Naive thymus-derived CD4-positive, alpha-beta T cell (primary cell): ENCODE measurements at regions not wholly inside any gene's neighbourhood (a gene's known extent, or its start where the extent isn't known, plus 50 kb on each side); places are given as distances from the start of the nearest gene placed in this dataset.

Experiments used
- ATAC-seq: fragments of 150-1000 bp; cut with Tn5 transposase; 2 replicates; pipeline ENCODE4 v1.10.0; 2021; ENCODE audit warnings: mild to moderate bottlenecking, moderate library complexity
- CTCF ChIA-PET: fragments of 350-600 bp; sonication (Branson Sonifier 250); formaldehyde crosslinking; loops from one replicate; lab custom pipeline; 2021; ENCODE audit warnings: antibody characterized with exemption; lab: Charles Lee
- POLR2A ChIA-PET: fragments of 350-600 bp; sonication (Branson Sonifier 250); formaldehyde crosslinking; loops from one replicate; lab custom pipeline; 2021; ENCODE audit warnings: antibody characterized with exemption, inconsistent platforms; lab: Charles Lee
- DNase-seq, 9 donors: peaks; one replicate each; pipeline versions ENCODE4 v3.0.0 to v3.0.0-alpha.2; 2020 to 2022; ENCODE audit warnings: mixed read lengths in 1 of 9
- H3K27ac ChIP-seq: one replicate; pipeline ENCODE4 v1.7.0; 2013; ENCODE audit warnings: mild to moderate bottlenecking, low read depth, low read length, moderate library complexity
- H3K27me3 ChIP-seq, 2 donors: one replicate each; pipeline ENCODE4 v1.7.0; 2013; ENCODE audit warnings: low read length in 2 of 2, mild to moderate bottlenecking in 2 of 2, moderate library complexity in 2 of 2; ENCODE audit not compliant: control insufficient read depth in 2 of 2, insufficient read depth in 2 of 2
- H3K36me3 ChIP-seq, 3 experiments: 1 replicate in 2 of 3; 2 replicates in 1 of 3; pipeline ENCODE4 v1.7.0; 2013; ENCODE audit warnings: low read length in 3 of 3, mild to moderate bottlenecking in 3 of 3, moderate library complexity in 1 of 3; ENCODE audit not compliant: insufficient read depth in 3 of 3, control insufficient read depth in 2 of 3
- H3K4me1 ChIP-seq, 2 donors: one replicate each; pipeline ENCODE4 v1.7.0; 2013; ENCODE audit warnings: low read length in 2 of 2, mild to moderate bottlenecking in 2 of 2, moderate library complexity in 1 of 2; ENCODE audit not compliant: control insufficient read depth in 2 of 2, insufficient read depth in 2 of 2
- H3K4me3 ChIP-seq: 2 replicates; pipeline ENCODE4 v1.7.0; 2013; ENCODE audit warnings: mild to moderate bottlenecking, low read length
- H3K9me3 ChIP-seq, 3 experiments: 1 replicate in 2 of 3; 2 replicates in 1 of 3; pipeline ENCODE4 v1.7.0; 2013; ENCODE audit warnings: low read length in 3 of 3; ENCODE audit not compliant: control insufficient read depth in 2 of 3
- H3K27ac Mint-ChIP-seq, 9 donors: one replicate each; pipeline ENCODE4 v1.8.0; 2020 to 2022; ENCODE audit warnings: mixed read lengths in 9 of 9, mild to moderate bottlenecking in 8 of 9, moderate library complexity in 5 of 9, inconsistent platforms in 2 of 9
- H3K27me3 Mint-ChIP-seq, 5 donors: one replicate each; pipeline ENCODE4 v1.8.0; 2021 to 2022; ENCODE audit warnings: mixed read lengths in 5 of 5, mild to moderate bottlenecking in 1 of 5
- H3K36me3 Mint-ChIP-seq, 5 donors: one replicate each; pipeline ENCODE4 v1.8.0; 2020 to 2022; ENCODE audit warnings: mixed read lengths in 5 of 5, mild to moderate bottlenecking in 3 of 5, inconsistent platforms in 1 of 5
- H3K4me1 Mint-ChIP-seq, 7 donors: one replicate each; pipeline ENCODE4 v1.8.0; 2020 to 2022; ENCODE audit warnings: mixed read lengths in 7 of 7, mild to moderate bottlenecking in 3 of 7, inconsistent platforms in 1 of 7
- H3K4me3 Mint-ChIP-seq, 10 donors: one replicate each; pipeline ENCODE4 v1.8.0; 2020 to 2022; ENCODE audit warnings: mild to moderate bottlenecking in 10 of 10, mixed read lengths in 10 of 10, moderate library complexity in 6 of 10, inconsistent platforms in 2 of 10
- H3K9me3 Mint-ChIP-seq, 11 donors: one replicate each; pipeline ENCODE4 v1.8.0; 2020 to 2022; ENCODE audit warnings: mixed read lengths in 11 of 11, mild to moderate bottlenecking in 4 of 11, inconsistent platforms in 1 of 11, moderate library complexity in 1 of 11
- intact Hi-C, 2 donors: fragments of 100-400 bp; cut with micrococcal nuclease; formaldehyde crosslinking; loops; one replicate each; pipeline ENCODE4 v1.15.1; 2023

GRCh38 chr9:1871626-1872419, 143.3 kb upstream of the SMARCA2 start:
- no peaks in the 10 kb centered on the region for H3K4me1 ChIP-seq
- peaks cover 0 to 17% (median 0%) of the 10 kb centered on the region in 7 donors for H3K4me1 Mint-ChIP-seq
- H3K4me3 ChIP-seq: no peak overlapping the region
- ChIA-PET CTCF (no interaction called here), POLR2A (no interaction called here)
- H3K27me3 Mint-ChIP-seq: peaks cover 0 to 28% (median 0%) of the 10 kb centered on the region in 5 donors
- no peak overlapping the region for H3K27ac ChIP-seq
- H3K27me3 ChIP-seq: no peaks in the 10 kb centered on the region
- intact Hi-C loops: no loop called here
- no peak overlapping the region for H3K27ac Mint-ChIP-seq
- H3K36me3 ChIP-seq: no peaks in the 10 kb centered on the region
- no peak for ATAC-seq
- H3K4me3 Mint-ChIP-seq: no peak overlapping the region
- no peaks in the 10 kb centered on the region for H3K9me3 Mint-ChIP-seq
- DNase-seq: no peak
- no peaks in the 10 kb centered on the region for H3K9me3 ChIP-seq
- no peaks in the 10 kb centered on the region for H3K36me3 Mint-ChIP-seq

GRCh38 chr9:1875251-1875851, 139.8 kb upstream of the SMARCA2 start:
- no peak overlapping the region for H3K4me3 ChIP-seq
- intact Hi-C loops: no loop called here
- H3K4me1 ChIP-seq: no peaks in the 10 kb centered on the region
- H3K4me3 Mint-ChIP-seq: no peak overlapping the region
- no peak for DNase-seq
- no peaks in the 10 kb centered on the region for H3K36me3 ChIP-seq
- no peak overlapping the region for H3K27ac Mint-ChIP-seq
- H3K27me3 Mint-ChIP-seq: peaks cover 0 to 12% (median 0%) of the 10 kb centered on the region in 5 donors
- H3K27me3 ChIP-seq: no peaks in the 10 kb centered on the region
- H3K27ac ChIP-seq: no peak overlapping the region
- no peaks in the 10 kb centered on the region for H3K9me3 Mint-ChIP-seq
- ChIA-PET POLR2A (interaction anchor here (0.6 kb wide), 1 partner anchor 258 kb away, joined by 4 read pairs; no protein-coding TSS in a partner anchor), CTCF (no interaction called here)
- no peaks in the 10 kb centered on the region for H3K36me3 Mint-ChIP-seq
- no peak for ATAC-seq
- H3K4me1 Mint-ChIP-seq: peaks cover 0 to 23% (median 0%) of the 10 kb centered on the region in 7 donors
- no peaks in the 10 kb centered on the region for H3K9me3 ChIP-seq

GRCh38 chr9:1875921-1876448, 139.2 kb upstream of the SMARCA2 start:
- H3K9me3 ChIP-seq: no peaks in the 10 kb centered on the region
- Mint-ChIP-seq H3K9me3 (no peaks in the 10 kb centered on the region), H3K4me1 (peaks cover 0 to 23% (median 0%) of the 10 kb centered on the region in 7 donors), H3K27me3 (peaks cover 0 to 10% (median 0%) of the 10 kb centered on the region in 5 donors), H3K36me3 (no peaks in the 10 kb centered on the region), H3K4me3 (no peak overlapping the region), H3K27ac (peak overlapping the region in 1 of 9 donors; percentile 3)
- no peaks in the 10 kb centered on the region for H3K36me3 ChIP-seq
- H3K27ac ChIP-seq: no peak overlapping the region
- DNase-seq (peak in 1 of 9 donors; percentile 60), ATAC-seq (no peak)
- ChIA-PET POLR2A (interaction anchor here (0.6 kb wide), 1 partner anchor 257 kb away, joined by 4 read pairs; no protein-coding TSS in a partner anchor), CTCF (no interaction called here)
- no peaks in the 10 kb centered on the region for H3K27me3 ChIP-seq
- H3K4me3 ChIP-seq: no peak overlapping the region
- no peaks in the 10 kb centered on the region for H3K4me1 ChIP-seq
- intact Hi-C loops: no loop called here

GRCh38 chr9:1876891-1877496, 138.2 kb upstream of the SMARCA2 start:
- intact Hi-C loops: no loop called here
- POLR2A ChIA-PET: no interaction called here
- no peaks in the 10 kb centered on the region for H3K36me3 Mint-ChIP-seq

GRCh38 chr9:1877951-1878350, 137.2 kb upstream of the SMARCA2 start:
- Mint-ChIP-seq H3K9me3 (no peaks in the 10 kb centered on the region), H3K36me3 (no peaks in the 10 kb centered on the region), H3K4me1 (peaks cover 0 to 23% (median 0%) of the 10 kb centered on the region in 7 donors), H3K27me3 (peaks cover 0 to 4% (median 0%) of the 10 kb centered on the region in 5 donors), H3K27ac (no peak overlapping the region), H3K4me3 (no peak overlapping the region)
- intact Hi-C loops: no loop called here
- Histone ChIP-seq H3K36me3 (no peaks in the 10 kb centered on the region), H3K27me3 (no peaks in the 10 kb centered on the region), H3K27ac (no peak overlapping the region), H3K4me3 (no peak overlapping the region), H3K9me3 (no peaks in the 10 kb centered on the region), H3K4me1 (no peaks in the 10 kb centered on the region)
- ChIA-PET POLR2A (no interaction called here), CTCF (no interaction called here)
- ATAC-seq: no peak
- DNase-seq: no peak

More at GRCh38 chr9:1876891-1877496, 138.2 kb upstream of the SMARCA2 start:
- DNase-seq (no peak), ATAC-seq (no peak)
- H3K27ac Mint-ChIP-seq: no peak overlapping the region
- Histone ChIP-seq H3K27me3 (no peaks in the 10 kb centered on the region), H3K4me1 (no peaks in the 10 kb centered on the region), H3K27ac (no peak overlapping the region), H3K36me3 (no peaks in the 10 kb centered on the region), H3K4me3 (no peak overlapping the region), H3K9me3 (no peaks in the 10 kb centered on the region)
- CTCF ChIA-PET: no interaction called here
- H3K4me1 Mint-ChIP-seq: peaks cover 0 to 23% (median 0%) of the 10 kb centered on the region in 7 donors
- no peak overlapping the region for H3K4me3 Mint-ChIP-seq
- peaks cover 0 to 8% (median 0%) of the 10 kb centered on the region in 5 donors for H3K27me3 Mint-ChIP-seq
- no peaks in the 10 kb centered on the region for H3K9me3 Mint-ChIP-seq

- Mint-ChIP-seq H3K4me1 (peaks cover 0 to 23% (median 0%) of the 10 kb centered on the region in 7 donors), H3K36me3 (no peaks in the 10 kb centered on the region), H3K9me3 (no peaks in the 10 kb centered on the region), H3K27ac (no peak overlapping the region), H3K4me3 (no peak overlapping the region), H3K27me3 (peaks cover 0 to 4% (median 3%) of the 10 kb centered on the region in 5 donors)
- H3K4me3 ChIP-seq: no peak overlapping the region
- ATAC-seq (no peak), DNase-seq (no peak)
- intact Hi-C loops: no loop called here
- CTCF ChIA-PET: no interaction called here
- H3K4me1 ChIP-seq: no peaks in the 10 kb centered on the region
- POLR2A ChIA-PET: no interaction called here
- H3K36me3 ChIP-seq: no peaks in the 10 kb centered on the region
- H3K9me3 ChIP-seq: no peaks in the 10 kb centered on the region
- no peak overlapping the region for H3K27ac ChIP-seq
- H3K27me3 ChIP-seq: no peaks in the 10 kb centered on the region
Observed at GRCh38 chr9:1878811-1879210, 136.3 kb upstream of the SMARCA2 start.
